ENCODE measurements at regions not wholly inside any gene's neighbourhood (a gene's known extent, or its start where the extent isn't known, plus 50 kb on each side); places are given as distances from the start of the nearest gene placed in this dataset.
A peak's percentile ranks its signal among the peaks of the same experiment; 100 is the strongest.

- DNase-seq (peak; percentile 84 to 94 (median 90)), ATAC-seq (peak; percentile 87 to 88)
- Mint-ChIP-seq H3K9me3 (no peaks in the 10 kb centered on the region), H3K36me3 (peaks cover 0 to 2% (median 0%) of the 10 kb centered on the region in 3 donors), H3K27ac (peak overlapping the region; percentile 96 to 100 (median 99)), H3K27me3 (no peaks in the 10 kb centered on the region), H3K4me1 (peaks cover 37 to 75% (median 69%) of the 10 kb centered on the region in 4 donors), H3K4me3 (peak overlapping the region; percentile 85 to 98 (median 94))
- POLR2A ChIA-PET = interaction anchor here (1.0 to 4.7 kb wide), 18 partner anchors 9 to 1867 kb away, joined by 3 to 58 read pairs (median 6); partner anchors contain the start of genes RNF38, VCP and ZCCHC7
These were observed 85.0 kb upstream of the MELK start for GRCh38 chr9:36487482-36488388.

DNA sequence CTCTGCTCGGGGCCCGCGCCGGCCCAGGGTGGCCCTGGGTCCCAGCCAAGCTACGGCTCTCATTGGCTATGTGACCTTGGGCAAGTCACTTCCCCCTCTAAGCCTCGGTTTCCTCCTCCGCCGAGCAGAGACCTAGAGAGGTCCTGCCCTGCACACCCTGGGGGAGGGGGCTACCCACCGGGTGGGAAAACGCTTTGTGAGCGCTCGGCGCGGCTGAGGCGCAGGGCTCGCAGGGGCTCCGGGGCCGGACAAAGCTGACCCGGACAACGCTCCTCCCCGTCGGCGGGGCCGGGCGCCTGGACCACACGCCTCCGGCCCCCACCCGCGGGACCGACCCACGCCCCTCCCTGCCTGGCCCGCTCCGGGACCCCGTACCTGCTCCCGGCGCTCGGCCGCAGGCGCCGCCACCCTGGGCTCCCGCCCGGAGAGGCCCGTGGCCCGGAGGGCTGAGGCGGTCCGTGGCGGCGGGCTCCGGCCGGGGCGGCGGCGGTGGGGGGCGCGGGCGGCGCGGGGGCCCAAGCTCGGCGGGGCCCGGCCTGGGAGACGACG, 85.7 kb upstream of the MELK start:
- H3K27me3 Mint-ChIP-seq = no peaks in the 10 kb centered on the region
- POLR2A ChIA-PET = interaction anchor here (0.8 to 4.7 kb wide), 14 partner anchors 9 to 634 kb away, joined by 3 to 58 read pairs (median 8); partner anchors contain the start of gene ZCCHC7
- DNase-seq (peak in 9 of 10 donors; percentile 28 to 74 (median 46)), ATAC-seq (peak; percentile 13 to 18)
- peak overlapping the region; percentile 81 to 95 (median 92) for H3K27ac Mint-ChIP-seq
- H3K9me3 Mint-ChIP-seq = no peaks in the 10 kb centered on the region
- peak overlapping the region; percentile 78 to 95 (median 92) for H3K4me3 Mint-ChIP-seq
- peaks cover 0 to 2% (median 0%) of the 10 kb centered on the region in 3 donors for H3K36me3 Mint-ChIP-seq
- H3K4me1 Mint-ChIP-seq = peaks cover 33 to 73% (median 66%) of the 10 kb centered on the region in 4 donors

- peak overlapping the region; percentile 81 to 95 (median 92) for H3K27ac Mint-ChIP-seq
- H3K4me3 Mint-ChIP-seq = peak overlapping the region; percentile 78 to 95 (median 92)
- no peak for ATAC-seq
- POLR2A ChIA-PET = interaction anchor here (0.6 to 4.7 kb wide), 14 partner anchors 8 to 79 kb away, joined by 3 to 58 read pairs (median 6); no protein-coding TSS in a partner anchor
- H3K27me3 Mint-ChIP-seq = no peaks in the 10 kb centered on the region
- H3K9me3 Mint-ChIP-seq = no peaks in the 10 kb centered on the region
- peak in 6 of 10 donors; percentile 8 to 30 (median 22) for DNase-seq
- H3K36me3 Mint-ChIP-seq = peaks cover 0 to 5% (median 0%) of the 10 kb centered on the region in 3 donors
- H3K4me1 Mint-ChIP-seq = peaks cover 36 to 77% (median 70%) of the 10 kb centered on the region in 4 donors
These were observed 86.3 kb upstream of the MELK start for GRCh38 chr9:36486329-36486932.

DNA sequence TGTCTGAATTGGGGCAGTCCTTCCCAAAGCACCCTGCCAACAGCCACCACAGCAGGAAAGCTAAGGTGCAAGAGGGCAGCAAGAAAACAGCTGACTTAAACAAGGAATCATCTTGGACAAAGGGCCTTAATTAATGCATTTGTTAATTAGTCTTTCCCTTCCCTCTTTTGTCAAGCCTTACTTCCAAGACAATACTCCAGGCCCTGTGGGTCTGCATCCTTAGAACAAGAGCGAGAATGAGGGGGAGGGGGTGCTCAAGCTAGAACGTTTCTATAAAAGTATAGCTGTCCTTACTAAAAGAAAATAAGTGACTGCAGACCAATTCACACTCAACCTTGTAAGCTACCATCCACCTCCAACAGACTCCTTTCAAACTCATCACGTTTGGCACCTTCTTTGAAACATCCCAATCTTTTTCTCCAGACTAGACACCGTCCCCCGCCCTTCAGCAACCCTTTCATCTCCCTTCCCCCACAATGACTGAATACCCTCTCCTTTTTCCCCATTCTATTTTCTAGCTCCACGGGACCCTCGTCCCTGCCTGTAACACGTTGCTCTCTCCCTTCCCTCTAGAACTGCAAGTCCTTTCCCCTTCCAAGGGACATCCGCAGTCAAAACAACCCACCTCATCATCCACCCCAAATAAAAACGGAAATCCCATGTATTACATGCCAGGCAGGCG, 85.7 kb upstream of the RNF38 start:
- ATAC-seq (no peak), DNase-seq (peak in 1 of 10 donors; percentile 14)
- Mint-ChIP-seq H3K4me1 (peaks cover 36 to 84% (median 74%) of the 10 kb centered on the region in 4 donors), H3K36me3 (peaks cover 0 to 5% (median 0%) of the 10 kb centered on the region in 3 donors), H3K27me3 (no peaks in the 10 kb centered on the region), H3K9me3 (no peaks in the 10 kb centered on the region), H3K4me3 (peak overlapping the region; percentile 78 to 95 (median 92)), H3K27ac (peak overlapping the region; percentile 81 to 95 (median 92))
- POLR2A ChIA-PET = interaction anchor here (0.6 to 4.7 kb wide), 13 partner anchors 7 to 79 kb away, joined by 3 to 58 read pairs (median 6); no protein-coding TSS in a partner anchor

GRCh38 chr9:36484124-36484523, 84.1 kb upstream of the RNF38 start:
- Mint-ChIP-seq H3K27ac (peak overlapping the region in 6 of 10 donors; percentile 15 to 68 (median 48)), H3K36me3 (peaks cover 0 to 5% (median 0%) of the 10 kb centered on the region in 3 donors), H3K9me3 (no peaks in the 10 kb centered on the region), H3K4me1 (peaks cover 35 to 77% (median 71%) of the 10 kb centered on the region in 4 donors), H3K27me3 (no peaks in the 10 kb centered on the region), H3K4me3 (peak overlapping the region in 2 of 10 donors; percentile 40 to 48)
- DNase-seq (no peak), ATAC-seq (no peak)
- POLR2A ChIA-PET = no interaction called here

DNA sequence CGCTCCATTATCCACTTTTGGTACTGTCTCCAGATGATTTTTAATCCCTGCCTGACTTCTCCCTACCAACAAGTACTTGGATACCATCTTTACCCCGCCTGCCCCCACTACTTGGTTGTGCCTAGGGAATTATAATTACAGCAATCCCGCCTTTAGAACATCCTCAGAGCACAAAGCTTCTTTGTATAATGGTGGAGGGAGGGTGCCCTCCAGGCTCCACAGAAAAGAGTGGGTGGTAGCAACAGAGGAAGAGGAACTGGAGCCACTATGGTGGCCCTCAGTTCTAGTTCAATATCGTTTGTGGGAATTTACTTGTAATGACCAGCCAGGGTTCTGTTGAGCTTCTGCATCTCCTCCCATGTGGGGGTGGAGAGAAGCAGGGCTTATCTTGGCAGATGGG, 79.0 kb upstream of the RNF38 start:
- peaks cover 14 to 49% (median 43%) of the 10 kb centered on the region in 4 donors for H3K4me1 Mint-ChIP-seq

GRCh38 chr9:36471359-36471758, 71.3 kb upstream of the RNF38 start:
- DNase-seq = no peak
- H3K4me3 Mint-ChIP-seq = peak overlapping the region; percentile 78 to 97 (median 90)
- no peaks in the 10 kb centered on the region for H3K27me3 Mint-ChIP-seq
- POLR2A ChIA-PET = interaction anchor here (3.2 kb wide), 1 partner anchor 15 kb away, joined by 22 read pairs; no protein-coding TSS in a partner anchor
- peaks cover 20 to 53% (median 43%) of the 10 kb centered on the region in 4 donors for H3K4me1 Mint-ChIP-seq
- no peaks in the 10 kb centered on the region for H3K9me3 Mint-ChIP-seq
- H3K27ac Mint-ChIP-seq = peak overlapping the region; percentile 90 to 99 (median 96)
- peaks cover 0 to 2% (median 0%) of the 10 kb centered on the region in 3 donors for H3K36me3 Mint-ChIP-seq
- ATAC-seq = no peak

More for the DNA sequence above, 79.0 kb upstream of the RNF38 start:
- Mint-ChIP-seq H3K36me3 (peaks cover 0 to 7% (median 0%) of the 10 kb centered on the region in 3 donors), H3K9me3 (no peaks in the 10 kb centered on the region), H3K27me3 (no peaks in the 10 kb centered on the region), H3K4me3 (no peak overlapping the region), H3K27ac (peak overlapping the region in 7 of 10 donors; percentile 3 to 60 (median 38))
- POLR2A ChIA-PET = interaction anchor here (1.5 to 2.5 kb wide), 2 partner anchors 8 to 19 kb away, joined by 8 to 11 read pairs; no protein-coding TSS in a partner anchor
- ATAC-seq = no peak
- DNase-seq = no peak

DNA sequence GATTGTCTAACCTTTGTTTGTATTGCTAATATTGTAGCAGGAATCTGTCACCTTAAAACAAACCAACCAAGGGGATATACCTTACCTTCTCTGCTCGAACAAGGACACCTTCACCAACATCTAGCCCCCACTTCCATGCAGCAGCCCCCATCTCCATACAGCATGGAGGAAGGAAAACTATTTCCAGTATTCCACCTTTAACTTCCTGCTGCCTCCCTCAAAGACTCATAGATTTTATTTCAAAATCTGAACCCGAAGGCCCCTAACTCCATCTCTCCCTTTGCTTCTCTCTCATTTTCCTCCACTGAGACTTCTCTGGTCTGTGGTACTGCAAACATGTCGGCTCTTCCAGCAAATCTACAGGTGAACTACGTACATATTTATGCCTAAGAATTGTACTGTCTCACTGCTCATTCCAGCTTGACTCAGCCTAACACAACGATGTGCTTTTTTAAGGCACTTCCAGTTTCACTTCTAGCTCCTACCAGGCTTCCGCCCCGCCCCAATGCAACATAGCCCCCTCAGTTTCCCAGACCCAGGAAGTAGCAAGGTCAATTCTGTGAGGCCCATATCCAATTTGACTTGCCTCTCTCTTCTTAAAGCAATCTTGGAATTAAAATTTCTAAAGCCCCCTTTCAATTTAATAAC, 70.7 kb upstream of the RNF38 start:
- POLR2A ChIA-PET = interaction anchor here (0.6 to 3.2 kb wide), 3 partner anchors 16 to 41 kb away, joined by 3 to 22 read pairs (median 5); no protein-coding TSS in a partner anchor
- H3K4me3 Mint-ChIP-seq = peak overlapping the region; percentile 78 to 97 (median 90)
- H3K36me3 Mint-ChIP-seq = no peaks in the 10 kb centered on the region
- peak overlapping the region; percentile 90 to 99 (median 96) for H3K27ac Mint-ChIP-seq
- ATAC-seq (peak; percentile 93 to 95), DNase-seq (peak; percentile 37 to 71 (median 51))
- H3K9me3 Mint-ChIP-seq = no peaks in the 10 kb centered on the region
- peaks cover 20 to 50% (median 42%) of the 10 kb centered on the region in 4 donors for H3K4me1 Mint-ChIP-seq
- H3K27me3 Mint-ChIP-seq = no peaks in the 10 kb centered on the region

DNA sequence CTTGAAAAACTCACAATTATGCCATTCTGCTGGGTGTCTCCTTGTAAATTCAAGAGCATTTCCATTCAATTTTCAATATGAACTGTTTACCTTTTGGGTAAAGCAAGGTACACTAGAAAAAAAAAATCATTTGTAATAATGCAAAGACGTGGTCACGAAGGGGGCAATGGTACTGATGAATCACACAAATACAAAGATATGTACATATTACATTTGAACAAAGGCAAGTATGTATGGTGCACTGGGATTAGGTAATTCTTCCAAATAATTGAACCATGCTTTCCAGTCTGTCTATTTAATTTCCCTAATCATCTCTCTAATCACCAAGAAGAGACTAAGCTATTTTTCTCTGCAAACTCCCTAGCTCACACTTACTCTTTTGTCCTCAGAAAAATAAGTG, 63.4 kb upstream of the RNF38 start:
- ATAC-seq (no peak), DNase-seq (no peak)
- H3K9me3 Mint-ChIP-seq = no peaks in the 10 kb centered on the region
- H3K27ac Mint-ChIP-seq = peak overlapping the region in 5 of 10 donors; percentile 36 to 74 (median 73)
- no peaks in the 10 kb centered on the region for H3K27me3 Mint-ChIP-seq
- H3K4me1 Mint-ChIP-seq = peaks cover 26 to 60% (median 59%) of the 10 kb centered on the region in 4 donors
- no peak overlapping the region for H3K4me3 Mint-ChIP-seq
- peaks cover 0 to 6% (median 0%) of the 10 kb centered on the region in 3 donors for H3K36me3 Mint-ChIP-seq
- POLR2A ChIA-PET = interaction anchor here (3.7 kb wide), 1 partner anchor 24 kb away, joined by 20 read pairs; no protein-coding TSS in a partner anchor

GRCh38 chr9:36462245-36462644, 62.2 kb upstream of the RNF38 start:
- Mint-ChIP-seq H3K27ac (peak overlapping the region in 8 of 10 donors; percentile 6 to 97 (median 74)), H3K27me3 (no peaks in the 10 kb centered on the region), H3K9me3 (no peaks in the 10 kb centered on the region), H3K36me3 (peaks cover 0 to 6% (median 0%) of the 10 kb centered on the region in 3 donors), H3K4me3 (no peak overlapping the region), H3K4me1 (peaks cover 29 to 64% (median 61%) of the 10 kb centered on the region in 4 donors)
- DNase-seq (no peak), ATAC-seq (no peak)
- POLR2A ChIA-PET = interaction anchor here (3.7 kb wide), 1 partner anchor 25 kb away, joined by 20 read pairs; no protein-coding TSS in a partner anchor

DNA sequence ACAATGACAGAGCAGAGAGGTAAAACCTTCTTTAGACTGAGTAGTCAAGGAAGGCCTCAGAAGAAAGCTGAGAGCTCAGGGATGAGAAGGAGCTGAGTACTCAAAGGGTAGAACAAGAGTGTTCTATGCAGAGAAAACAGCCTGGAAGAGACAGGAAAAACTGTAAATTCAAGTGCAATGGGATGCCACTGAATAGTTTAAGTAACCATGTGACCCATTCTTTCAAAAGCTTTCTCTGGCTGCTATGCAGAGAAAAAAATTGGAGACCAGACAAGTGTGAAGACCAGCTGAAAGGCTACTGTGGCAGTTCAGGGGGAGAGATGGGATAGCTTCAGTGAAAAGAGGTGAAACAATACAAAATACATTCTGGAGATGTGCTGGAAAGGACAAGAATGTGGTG, 61.3 kb upstream of the RNF38 start:
- H3K27ac Mint-ChIP-seq = peak overlapping the region; percentile 49 to 97 (median 72)
- peaks cover 31 to 74% (median 69%) of the 10 kb centered on the region in 4 donors for H3K4me1 Mint-ChIP-seq
- no peaks in the 10 kb centered on the region for H3K27me3 Mint-ChIP-seq
- DNase-seq (no peak), ATAC-seq (no peak)
- POLR2A ChIA-PET = interaction anchor here (0.6 to 3.7 kb wide), 3 partner anchors 16 to 26 kb away, joined by 4 to 20 read pairs (median 8); no protein-coding TSS in a partner anchor
- H3K36me3 Mint-ChIP-seq = peaks cover 0 to 6% (median 0%) of the 10 kb centered on the region in 3 donors
- H3K9me3 Mint-ChIP-seq = no peaks in the 10 kb centered on the region
- no peak overlapping the region for H3K4me3 Mint-ChIP-seq

Data from naive thymus-derived CD8-positive, alpha-beta T cell (primary cell).